ENCODE measurements at regions not wholly inside any gene's neighbourhood (a gene's known extent, or its start where the extent isn't known, plus 50 kb on each side); places are given as distances from the start of the nearest gene placed in this dataset.

DNA sequence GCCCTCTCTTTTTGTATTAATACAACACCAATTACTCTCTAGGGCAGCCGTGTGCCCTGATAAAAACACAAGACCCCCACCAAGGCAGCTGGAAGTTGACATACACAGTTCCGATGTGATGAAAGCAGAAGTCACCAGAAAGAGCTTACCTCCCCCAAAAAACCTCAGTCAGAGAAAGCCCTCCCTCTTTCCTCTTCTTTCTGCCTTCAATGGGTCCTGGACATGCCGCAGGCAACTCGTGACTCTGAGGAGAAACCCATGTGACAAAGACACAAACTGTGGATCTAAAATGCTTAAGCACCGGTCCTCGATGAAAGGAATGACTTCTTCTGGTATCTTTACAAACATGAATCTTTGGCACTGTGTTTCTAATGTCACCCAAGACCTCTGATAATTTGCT lies 117.7 kb upstream of the CCDC28A start:
- Histone ChIP-seq H3K4me1 (ENCODE audit: insufficient read depth, low read length) (no peaks in the 10 kb centered on the region), H3K4me3 (replicated peaks in 1 of 3; ENCODE audit: insufficient read depth in 1 of 3, low read depth in 2 of 3, low read length in 3 of 3) (no peak overlapping the region), H3K9ac (ENCODE audit: insufficient read depth, low read depth, low read length) (no peak overlapping the region), H3K27me3 (ENCODE audit: control insufficient read depth in 1 of 2, insufficient read depth in 2 of 2, low read length in 2 of 2) (no peaks in the 10 kb centered on the region), H3K9me3 (ENCODE audit: low read length) (no peaks in the 10 kb centered on the region), H3K79me2 (ENCODE audit: insufficient read depth, low read length) (no peaks in the 10 kb centered on the region), H3K36me3 (replicated peaks in 1 of 2; ENCODE audit: control insufficient read depth in 1 of 2, insufficient read depth in 2 of 2, low read length in 2 of 2) (no peaks in the 10 kb centered on the region), H3K27ac (ENCODE audit: extremely low read length, insufficient read depth, low read length) (no peak overlapping the region), H4K20me1 (ENCODE audit: insufficient read depth, low read length) (no peaks in the 10 kb centered on the region), H2AFZ (ENCODE audit: low read length) (no peak overlapping the region), H3K4me2 (ENCODE audit: low read depth, low read length) (no peak overlapping the region)
- TF ChIP-seq, protein P1, sequence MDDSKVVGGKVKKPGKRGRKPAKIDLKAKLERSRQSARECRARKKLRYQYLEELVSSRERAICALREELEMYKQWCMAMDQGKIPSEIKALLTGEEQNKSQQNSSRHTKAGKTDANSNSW (CRISPR knock-in tag; IDR thresholded peaks at IDR 0.05; ENCODE audit: borderline replicate concordance) = no peak
- TF ChIP-seq ZNF672 (CRISPR knock-in tag; IDR thresholded peaks at IDR 0.05) = no peak
- no peak for TF ChIP-seq ZNF235 (CRISPR knock-in tag; IDR thresholded peaks at IDR 0.05; ENCODE audit: borderline replicate concordance)
- TF ChIP-seq JUNB (CRISPR knock-in tag; IDR thresholded peaks at IDR 0.05; ENCODE audit: borderline replicate concordance) = no peak
- TF ChIP-seq, protein P2, sequence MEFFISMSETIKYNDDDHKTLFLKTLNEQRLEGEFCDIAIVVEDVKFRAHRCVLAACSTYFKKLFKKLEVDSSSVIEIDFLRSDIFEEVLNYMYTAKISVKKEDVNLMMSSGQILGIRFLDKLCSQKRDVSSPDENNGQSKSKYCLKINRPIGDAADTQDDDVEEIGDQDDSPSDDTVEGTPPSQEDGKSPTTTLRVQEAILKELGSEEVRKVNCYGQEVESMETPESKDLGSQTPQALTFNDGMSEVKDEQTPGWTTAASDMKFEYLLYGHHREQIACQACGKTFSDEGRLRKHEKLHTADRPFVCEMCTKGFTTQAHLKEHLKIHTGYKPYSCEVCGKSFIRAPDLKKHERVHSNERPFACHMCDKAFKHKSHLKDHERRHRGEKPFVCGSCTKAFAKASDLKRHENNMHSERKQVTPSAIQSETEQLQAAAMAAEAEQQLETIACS (CRISPR knock-in tag; IDR thresholded peaks at IDR 0.05) = no peak
- TF ChIP-seq, protein P3, sequence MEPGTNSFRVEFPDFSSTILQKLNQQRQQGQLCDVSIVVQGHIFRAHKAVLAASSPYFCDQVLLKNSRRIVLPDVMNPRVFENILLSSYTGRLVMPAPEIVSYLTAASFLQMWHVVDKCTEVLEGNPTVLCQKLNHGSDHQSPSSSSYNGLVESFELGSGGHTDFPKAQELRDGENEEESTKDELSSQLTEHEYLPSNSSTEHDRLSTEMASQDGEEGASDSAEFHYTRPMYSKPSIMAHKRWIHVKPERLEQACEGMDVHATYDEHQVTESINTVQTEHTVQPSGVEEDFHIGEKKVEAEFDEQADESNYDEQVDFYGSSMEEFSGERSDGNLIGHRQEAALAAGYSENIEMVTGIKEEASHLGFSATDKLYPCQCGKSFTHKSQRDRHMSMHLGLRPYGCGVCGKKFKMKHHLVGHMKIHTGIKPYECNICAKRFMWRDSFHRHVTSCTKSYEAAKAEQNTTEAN (CRISPR knock-in tag; conservative IDR thresholded peaks at IDR 0.05) = no peak
- TF ChIP-seq TGIF2 (CRISPR knock-in tag; IDR thresholded peaks at IDR 0.05) = no peak
- TF ChIP-seq, protein P4, sequence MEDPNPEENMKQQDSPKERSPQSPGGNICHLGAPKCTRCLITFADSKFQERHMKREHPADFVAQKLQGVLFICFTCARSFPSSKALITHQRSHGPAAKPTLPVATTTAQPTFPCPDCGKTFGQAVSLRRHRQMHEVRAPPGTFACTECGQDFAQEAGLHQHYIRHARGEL (CRISPR knock-in tag; IDR thresholded peaks at IDR 0.05) = no peak
- in situ Hi-C loops (cut with HindIII; ENCODE audit: extremely low pct_ligation_motif_present, low pct_unique_long_range_greater_than_20kb) (no loop called here), intact Hi-C loops (cut with micrococcal nuclease; ENCODE audit: unreplicated experiment) (no loop called here)
- ATAC-seq (no peak), DNase-seq (ENCODE audit: low spot score) (no peak), FAIRE-seq (no peak)
- POLR2A ChIA-PET = no interaction called here
- CTCF ChIA-PET (ENCODE audit: low intra/inter-chr PET ratio, low total read pairs) = no interaction called here
- WGBS (ENCODE audit: low lambda C conversion rate) = 89% methylated on average over 6 of the region's 6 CpGs
- BruUV-seq (replicated peaks) = no TSS peak
